Left cardiac atrium (tissue), 4 donors: ENCODE measurements at regions not wholly inside any gene's neighbourhood (a gene's known extent, or its start where the extent isn't known, plus 50 kb on each side); places are given as distances from the start of the nearest gene placed in this dataset.
"Not testable (repeated sequence)": the region's sequence is repeated elsewhere in the genome, so short reads cannot be mapped to it uniquely, and the experiment has no call there.

Source experiments
- ATAC-seq, 2 donors: fragments of 200-7000 bp; cut with Tn5 transposase; one replicate each; pipeline ENCODE4 v1.9.1; 2020; ENCODE audit warnings: mild to moderate bottlenecking in 2 of 2, moderate library complexity in 2 of 2
- DNase-seq: peaks from one replicate; pipeline ENCODE4 v3.0.0-alpha.2; 2020
- intact Hi-C, 2 donors: fragments of 100-400 bp; cut with DNase I; formaldehyde crosslinking; loops; one replicate each; pipeline versions ENCODE4 v1.14.1 to v1.15.1; 2022 to 2023
- donor health status: DM: no; HTN: yes; CAD: no.
- donor health status: DM: no; HTN: yes; CAD: no; lungs with severe emphysema.
- donor health status: DM: yes; HTN: yes; CAD: no.
- donor health status: Dilated cardiomyopathy.

- intact Hi-C loops = no loop called here
- no peak for DNase-seq
- no peak for ATAC-seq
Observed at GRCh38 chr6:53446151-53446550, 97.4 kb upstream of the ELOVL5 start.

DNA sequence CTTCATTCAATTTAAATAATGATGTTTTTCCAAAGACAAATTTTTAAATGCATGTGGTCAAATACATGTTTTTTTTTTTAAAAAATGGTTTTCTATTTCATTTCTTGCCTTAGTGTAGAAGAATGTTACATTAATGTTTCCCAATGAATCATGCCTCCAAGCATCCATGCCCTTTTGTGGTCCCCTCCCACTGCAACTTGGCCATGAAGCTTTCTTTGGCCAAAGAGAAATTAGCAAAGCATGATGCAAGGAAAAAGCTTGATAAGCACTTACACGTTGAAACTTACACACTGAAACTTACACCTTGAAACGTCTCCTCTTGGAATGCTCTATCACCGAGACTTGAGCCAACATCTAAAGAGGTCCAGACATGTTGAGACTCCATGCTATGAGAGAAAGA is 93.0 kb upstream of the ELOVL5 start:
- peak in 1 of 2 donors; percentile 28 for ATAC-seq
- intact Hi-C loops = no loop called here
- DNase-seq = no peak

DNA sequence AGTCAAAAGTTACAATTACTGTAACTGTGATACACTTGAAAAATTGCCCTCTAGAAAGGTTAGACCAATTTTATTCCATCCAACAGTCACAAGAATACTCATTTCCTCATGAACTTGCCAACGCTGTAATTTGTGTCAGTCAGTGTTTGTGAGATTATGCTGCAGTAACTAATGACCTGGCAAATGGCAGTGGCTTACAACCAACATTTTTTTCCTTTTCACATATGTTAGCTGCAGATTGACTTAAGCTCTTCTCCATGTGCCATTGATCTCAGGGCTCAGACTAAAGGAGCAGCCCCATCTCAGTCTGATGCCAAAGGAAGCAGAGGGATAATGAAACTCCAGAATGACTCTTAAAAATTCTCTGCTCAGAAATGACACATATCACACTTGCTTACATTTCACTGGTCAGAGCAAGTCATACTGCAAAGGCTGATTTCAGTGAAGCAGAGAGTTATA is 92.3 kb upstream of the ELOVL5 start:
- DNase-seq (no peak), ATAC-seq (no peak)
- intact Hi-C loops = no loop called here

GRCh38 chr6:53440336-53440945 is 91.7 kb upstream of the ELOVL5 start:
- intact Hi-C loops = no loop called here
- no peak for ATAC-seq
- no peak for DNase-seq

GRCh38 chr6:53439556-53439955 is 90.8 kb upstream of the ELOVL5 start:
- intact Hi-C loops = no loop called here
- ATAC-seq = peak; percentile 70 to 71

GRCh38 chr6:53437557-53438202 is 88.9 kb upstream of the ELOVL5 start:
- intact Hi-C loops = no loop called here
- peak; percentile 78 for ATAC-seq

More at GRCh38 chr6:53439556-53439955, 90.8 kb upstream of the ELOVL5 start:
- DNase-seq = no peak

GRCh38 chr6:53436526-53437303 is 88.0 kb upstream of the ELOVL5 start:
- intact Hi-C loops = no loop called here
- ATAC-seq (peak in 1 of 2 donors; percentile 26), DNase-seq (no peak)

More at GRCh38 chr6:53437557-53438202, 88.9 kb upstream of the ELOVL5 start:
- DNase-seq = no peak

- no peak for ATAC-seq
- intact Hi-C loops = no loop called here
- DNase-seq = no peak
Observed at GRCh38 chr6:53433951-53434285, 85.2 kb upstream of the ELOVL5 start.

- intact Hi-C loops = no loop called here
- DNase-seq = no peak
- ATAC-seq = no peak
Observed at GRCh38 chr6:53433261-53433950, 84.7 kb upstream of the ELOVL5 start.

GRCh38 chr6:53432318-53433161 is 83.8 kb upstream of the ELOVL5 start:
- ATAC-seq = peak in 1 of 2 donors; percentile 79
- DNase-seq = no peak
- intact Hi-C loops = no loop called here

- intact Hi-C loops = no loop called here
- DNase-seq (no peak), ATAC-seq (no peak)
Observed at GRCh38 chr6:53431704-53432103, 83.0 kb upstream of the ELOVL5 start.

DNA sequence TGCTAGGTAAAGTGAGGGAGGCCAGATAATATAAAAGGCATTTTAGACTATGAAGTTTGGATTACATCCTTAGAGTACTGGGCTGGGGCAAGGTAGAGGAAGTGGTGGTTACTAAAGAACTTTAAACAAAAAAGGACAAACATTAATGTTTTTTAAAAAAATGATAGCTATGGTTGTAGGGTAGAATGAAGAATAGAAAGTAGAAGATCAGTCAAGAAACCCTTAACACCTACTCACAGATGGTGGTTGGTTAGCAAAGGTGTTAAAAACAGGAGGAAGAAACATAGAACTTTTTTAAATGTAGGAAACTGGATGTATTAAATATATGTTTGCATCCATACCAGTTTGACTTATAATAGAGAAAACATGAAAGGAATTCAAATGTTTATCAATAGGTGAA is 80.7 kb upstream of the ELOVL5 start:
- intact Hi-C loops = no loop called here
- ATAC-seq = no peak
- DNase-seq = no peak

- ATAC-seq = no peak
- intact Hi-C loops = no loop called here
- DNase-seq = no peak
Observed at GRCh38 chr6:53428886-53429285, 80.1 kb upstream of the ELOVL5 start.

DNA sequence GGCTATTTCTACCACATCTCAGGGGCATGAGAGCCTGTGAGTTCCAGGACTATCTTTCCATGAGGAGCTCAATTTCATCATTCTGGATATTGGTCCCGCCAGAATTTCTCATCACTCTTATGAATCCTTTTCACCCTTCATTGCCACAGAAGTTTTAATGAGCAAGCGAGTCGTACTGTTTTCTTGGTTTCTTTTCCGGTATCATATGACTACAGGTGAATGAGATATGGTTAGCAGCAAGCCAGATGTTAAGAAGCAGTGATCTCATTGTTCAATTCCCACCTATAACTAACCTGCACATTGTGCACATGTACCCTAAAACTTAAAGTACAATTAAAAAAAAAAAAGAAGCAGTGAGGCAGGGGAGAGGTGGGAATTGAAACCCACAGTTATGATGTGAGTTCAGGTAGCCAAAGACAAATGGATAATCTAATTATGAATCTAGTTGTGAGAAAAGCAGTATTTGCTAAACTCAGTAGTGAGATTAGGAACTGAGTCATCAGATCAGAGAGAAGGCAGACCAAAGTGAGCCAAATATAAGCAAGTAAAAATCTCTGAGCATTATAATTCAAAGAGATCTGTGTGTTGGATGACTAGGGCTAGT is 78.0 kb upstream of the ELOVL5 start:
- no peak for ATAC-seq
- intact Hi-C loops = no loop called here

DNA sequence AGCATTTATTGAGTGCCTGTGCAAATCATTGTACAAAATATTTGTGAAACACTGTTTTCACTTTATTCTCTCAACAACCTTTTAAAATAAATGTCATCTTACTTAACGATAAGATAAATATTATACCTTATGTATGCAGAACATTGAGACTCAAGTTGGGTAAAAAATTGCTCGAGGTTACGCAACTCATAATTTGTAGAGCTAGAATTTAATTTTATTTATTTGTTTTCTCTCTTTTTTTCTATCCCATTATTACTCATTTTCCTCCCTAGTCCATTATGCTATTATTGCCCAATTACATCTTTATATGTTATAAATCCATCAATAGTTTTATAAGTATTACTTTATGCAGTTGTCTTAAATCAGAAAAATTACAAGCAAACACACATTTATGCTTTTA is 77.4 kb upstream of the ELOVL5 start:
- intact Hi-C loops = no loop called here
- DNase-seq (no peak), ATAC-seq (no peak)

More for the DNA sequence above, 78.0 kb upstream of the ELOVL5 start:
- DNase-seq = no peak

DNA sequence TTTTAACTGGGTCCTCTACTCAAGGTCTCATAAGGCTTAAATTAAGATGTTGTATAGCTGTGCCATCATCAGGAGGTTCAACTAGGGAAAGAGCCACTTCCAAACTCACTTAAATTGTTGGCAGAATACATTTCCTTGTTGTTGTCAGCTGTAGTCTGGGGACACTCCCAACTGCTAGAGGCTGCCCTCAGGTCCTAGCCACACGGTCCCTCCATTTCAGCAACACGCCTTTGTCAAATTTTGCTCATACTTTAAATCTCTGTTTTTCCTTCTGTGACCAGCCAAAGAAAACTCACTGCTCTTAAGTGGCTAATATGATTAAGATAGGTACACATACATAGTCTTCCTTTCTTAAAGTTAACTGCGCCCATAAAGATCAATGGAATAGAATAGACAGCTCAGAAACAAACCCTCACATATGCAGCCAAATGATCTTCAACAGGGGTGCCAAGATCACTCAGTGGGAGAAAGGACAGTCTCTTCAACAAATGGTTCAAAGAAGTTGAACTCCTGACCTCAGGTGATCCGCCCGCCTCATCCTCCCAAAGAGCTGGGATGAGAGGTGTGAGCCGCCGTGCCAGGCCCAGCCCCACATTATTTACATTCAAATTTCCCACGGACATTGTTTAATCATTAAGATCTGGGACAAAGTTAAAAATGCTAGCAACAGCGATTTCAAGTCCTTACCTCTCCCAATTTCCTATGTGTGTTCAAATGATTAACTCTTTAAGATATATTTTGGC is 76.4 kb upstream of the ELOVL5 start:
- ATAC-seq (no peak), DNase-seq (no peak)
- intact Hi-C loops = no loop called here

- intact Hi-C loops = no loop called here
- DNase-seq = no peak
- no peak for ATAC-seq
Observed at GRCh38 chr6:53424300-53424699, 75.5 kb upstream of the ELOVL5 start.

GRCh38 chr6:53423560-53423959 is 74.8 kb upstream of the ELOVL5 start:
- DNase-seq, intact Hi-C loops, ATAC-seq: not testable (repeated sequence)
